LNCAP (cell line): ENCODE measurements at regions not wholly inside any gene's neighbourhood (a gene's known extent, or its start where the extent isn't known, plus 50 kb on each side); places are given as distances from the start of the nearest gene placed in this dataset.

Experiments used
- CTCF ChIP-seq: fragments of 450-650 bp; IDR thresholded peaks from 2 replicates; pipeline ENCODE4 v1.5.1; 2017; ENCODE audit warnings: mild to moderate bottlenecking

GRCh38 chr22:25482091-25482760 is 82.2 kb upstream of the GRK3 start:
- no peak for TF ChIP-seq CTCF

- TF ChIP-seq CTCF, result no peak
Observed at GRCh38 chr22:25482868-25483639, 81.4 kb upstream of the GRK3 start.

- TF ChIP-seq CTCF, result no peak
Observed at GRCh38 chr22:25483931-25484330, 80.5 kb upstream of the GRK3 start.

GRCh38 chr22:25484521-25485315 is 79.8 kb upstream of the GRK3 start:
- TF ChIP-seq CTCF, result no peak

GRCh38 chr22:25485626-25486545 is 78.6 kb upstream of the GRK3 start:
- TF ChIP-seq CTCF, result no peak

- TF ChIP-seq CTCF, result no peak
Observed at GRCh38 chr22:25487508-25487907, 77.0 kb upstream of the GRK3 start.
